MM.1S (cell line): ENCODE measurements at regions not wholly inside any gene's neighbourhood (a gene's known extent, or its start where the extent isn't known, plus 50 kb on each side); places are given as distances from the start of the nearest gene placed in this dataset.

Experiments used
- EZH2 ChIP-seq: fragments of 300-600 bp; sonication (generic); optimal IDR thresholded peaks from 2 replicates; pipeline ENCODE3; 2017; ENCODE audit warnings: low read depth, mild to moderate bottlenecking, antibody characterized with exemption, low read length, mixed read lengths
- TF ChIP-seq, protein P1 (sequence below): fragments of 300-600 bp; sonication (generic); IDR thresholded peaks from 2 replicates; pipeline ENCODE4 v1.5.1; 2016; ENCODE audit warnings: antibody characterized with exemption, low read length, mixed read lengths

DNA sequence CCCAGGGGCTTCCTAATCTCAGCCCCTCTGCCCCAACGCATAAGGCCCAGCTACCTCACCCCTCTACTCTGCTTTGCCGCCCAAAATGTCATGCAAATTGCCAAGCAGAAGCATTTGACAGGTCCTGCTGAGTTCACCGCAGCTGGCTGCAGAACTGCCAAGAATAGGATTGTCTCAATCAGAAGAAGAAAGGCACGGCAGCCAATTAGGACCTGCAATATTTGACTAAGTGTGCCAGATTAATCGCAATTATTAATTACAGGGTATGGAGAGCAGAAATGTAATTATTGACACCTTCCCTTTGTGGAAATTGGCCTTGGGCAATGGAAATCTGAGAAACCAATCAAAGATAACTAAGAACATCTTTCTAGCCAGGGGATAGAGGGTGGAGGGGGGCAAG lies 318.6 kb downstream of the LRFN2 start:
- TF ChIP-seq, protein P1, sequence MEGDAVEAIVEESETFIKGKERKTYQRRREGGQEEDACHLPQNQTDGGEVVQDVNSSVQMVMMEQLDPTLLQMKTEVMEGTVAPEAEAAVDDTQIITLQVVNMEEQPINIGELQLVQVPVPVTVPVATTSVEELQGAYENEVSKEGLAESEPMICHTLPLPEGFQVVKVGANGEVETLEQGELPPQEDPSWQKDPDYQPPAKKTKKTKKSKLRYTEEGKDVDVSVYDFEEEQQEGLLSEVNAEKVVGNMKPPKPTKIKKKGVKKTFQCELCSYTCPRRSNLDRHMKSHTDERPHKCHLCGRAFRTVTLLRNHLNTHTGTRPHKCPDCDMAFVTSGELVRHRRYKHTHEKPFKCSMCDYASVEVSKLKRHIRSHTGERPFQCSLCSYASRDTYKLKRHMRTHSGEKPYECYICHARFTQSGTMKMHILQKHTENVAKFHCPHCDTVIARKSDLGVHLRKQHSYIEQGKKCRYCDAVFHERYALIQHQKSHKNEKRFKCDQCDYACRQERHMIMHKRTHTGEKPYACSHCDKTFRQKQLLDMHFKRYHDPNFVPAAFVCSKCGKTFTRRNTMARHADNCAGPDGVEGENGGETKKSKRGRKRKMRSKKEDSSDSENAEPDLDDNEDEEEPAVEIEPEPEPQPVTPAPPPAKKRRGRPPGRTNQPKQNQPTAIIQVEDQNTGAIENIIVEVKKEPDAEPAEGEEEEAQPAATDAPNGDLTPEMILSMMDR, result no peak
- no peak for TF ChIP-seq EZH2
